GM21447 (cell line): ENCODE measurements at regions not wholly inside any gene's neighbourhood (a gene's known extent, or its start where the extent isn't known, plus 50 kb on each side); places are given as distances from the start of the nearest gene placed in this dataset.

Experiments
- ATAC-seq: cut with Tn5 transposase; IDR thresholded peaks from one replicate; pipeline ENCODE4 v1.9.1; 2021; ENCODE audit not compliant: unreplicated experiment

- no peak for ATAC-seq
These were observed 166.5 kb upstream of the COL1A2 start for GRCh38 chr7:94228223-94228622.

- ATAC-seq = no peak
These were observed 166.0 kb upstream of the COL1A2 start for GRCh38 chr7:94228678-94229077.

DNA sequence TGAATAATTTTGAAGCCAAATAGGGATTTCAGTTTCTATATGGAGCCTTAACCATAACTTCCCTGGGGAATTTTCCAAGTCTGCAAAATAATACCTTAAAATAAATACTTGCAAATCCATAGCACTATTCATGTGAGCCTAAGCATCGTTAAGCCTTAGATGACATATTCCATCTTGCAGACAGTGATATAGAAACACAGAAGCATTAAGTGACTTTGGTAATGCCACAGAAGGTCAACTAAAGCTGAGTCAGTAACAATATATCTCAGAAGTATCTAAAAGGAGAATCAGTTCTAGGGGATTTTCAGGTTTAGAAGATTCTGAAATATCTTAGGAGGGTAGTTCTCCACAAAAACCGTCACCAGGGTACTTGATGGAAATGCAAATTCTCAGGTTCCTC lies 163.4 kb upstream of the COL1A2 start:
- no peak for ATAC-seq

DNA sequence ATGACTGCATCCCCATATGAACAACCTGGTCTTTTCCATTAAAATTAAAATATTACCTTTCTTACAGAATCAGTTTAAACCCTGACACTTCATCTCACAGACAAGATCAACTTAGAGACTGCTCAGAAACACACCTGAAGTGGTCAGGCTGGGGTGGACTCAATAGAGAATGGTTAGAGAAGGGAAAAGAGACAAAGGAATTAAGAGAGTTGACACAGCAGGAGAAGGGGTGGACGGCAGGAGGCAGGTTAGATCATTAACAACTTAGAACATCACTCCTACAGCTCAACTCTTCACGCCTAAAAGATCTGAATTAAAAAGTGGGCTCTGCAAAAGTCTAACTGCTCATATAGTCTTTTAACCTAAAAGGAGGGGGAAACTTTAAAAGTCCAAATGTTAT lies 157.7 kb upstream of the COL1A2 start:
- no peak for ATAC-seq

- no peak for ATAC-seq
These were observed 157.3 kb upstream of the COL1A2 start for GRCh38 chr7:94237417-94237816.

GRCh38 chr7:94239661-94240234 lies 154.9 kb upstream of the COL1A2 start:
- ATAC-seq = no peak

GRCh38 chr7:94240902-94241301 lies 153.8 kb upstream of the COL1A2 start:
- ATAC-seq = no peak

GRCh38 chr7:94241402-94241925 lies 153.2 kb upstream of the COL1A2 start:
- no peak for ATAC-seq

- ATAC-seq = no peak
These were observed 151.5 kb upstream of the COL1A2 start for GRCh38 chr7:94243066-94243711.

GRCh38 chr7:94244760-94245159 lies 149.9 kb upstream of the COL1A2 start:
- no peak for ATAC-seq

DNA sequence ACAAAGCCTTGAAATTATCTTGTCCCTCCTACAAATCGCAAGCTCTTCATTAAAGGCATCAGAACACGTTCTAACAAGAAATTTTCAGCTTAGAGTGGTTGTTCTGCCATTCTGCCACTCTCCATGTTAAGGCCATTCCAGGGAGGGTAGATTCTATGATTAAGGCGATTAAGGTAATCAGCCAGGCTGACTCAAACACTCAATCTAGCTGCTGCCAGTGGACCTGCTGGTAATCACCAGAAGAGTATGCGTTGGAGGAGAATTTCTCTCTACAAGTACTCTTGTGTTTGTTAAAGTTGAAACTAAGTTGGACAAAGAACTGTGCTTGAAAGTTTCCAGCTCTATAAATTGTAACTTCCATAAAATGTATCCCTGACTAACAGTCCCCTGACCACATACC lies 149.2 kb upstream of the COL1A2 start:
- no peak for ATAC-seq

DNA sequence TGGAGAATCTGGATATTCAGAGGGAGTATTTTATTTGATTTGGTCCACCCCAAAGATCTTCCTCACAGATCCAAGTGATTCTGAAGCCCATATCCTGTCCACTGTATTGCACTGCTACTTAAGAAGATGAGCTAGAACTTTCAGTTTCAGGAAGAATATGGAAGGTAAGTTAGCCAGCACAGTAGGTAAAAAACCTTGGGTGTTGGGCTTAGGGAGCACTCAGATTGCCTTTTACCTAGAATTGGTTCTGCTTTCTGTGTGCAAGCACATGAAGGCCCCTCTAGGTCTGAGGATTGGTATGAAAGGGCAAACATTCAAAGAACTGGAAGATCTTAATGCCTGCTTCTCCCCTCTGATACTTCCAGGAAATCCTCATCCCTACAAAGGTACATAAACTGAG lies 146.7 kb upstream of the COL1A2 start:
- ATAC-seq = no peak

GRCh38 chr7:94249631-94250030 lies 145.1 kb upstream of the COL1A2 start:
- no peak for ATAC-seq

DNA sequence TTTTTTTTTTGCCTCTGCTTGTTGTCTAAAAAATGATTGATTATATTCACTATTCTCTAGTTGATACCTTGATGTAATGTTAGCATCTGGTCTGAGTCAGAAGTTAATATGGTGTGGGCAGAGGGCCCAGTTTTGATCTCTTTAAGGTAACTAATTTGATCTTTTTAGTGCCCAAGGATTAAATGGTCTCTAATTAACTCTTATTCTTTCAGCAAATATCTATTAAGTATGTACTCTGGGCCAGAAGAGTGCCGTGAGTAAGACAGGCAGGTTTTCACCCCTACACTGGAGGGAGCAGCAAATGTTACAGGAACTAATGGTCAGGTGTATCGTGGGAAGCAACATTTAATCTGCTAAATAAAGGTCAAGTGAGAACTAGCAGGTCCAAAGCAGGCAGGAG lies 144.6 kb upstream of the COL1A2 start:
- ATAC-seq = no peak

DNA sequence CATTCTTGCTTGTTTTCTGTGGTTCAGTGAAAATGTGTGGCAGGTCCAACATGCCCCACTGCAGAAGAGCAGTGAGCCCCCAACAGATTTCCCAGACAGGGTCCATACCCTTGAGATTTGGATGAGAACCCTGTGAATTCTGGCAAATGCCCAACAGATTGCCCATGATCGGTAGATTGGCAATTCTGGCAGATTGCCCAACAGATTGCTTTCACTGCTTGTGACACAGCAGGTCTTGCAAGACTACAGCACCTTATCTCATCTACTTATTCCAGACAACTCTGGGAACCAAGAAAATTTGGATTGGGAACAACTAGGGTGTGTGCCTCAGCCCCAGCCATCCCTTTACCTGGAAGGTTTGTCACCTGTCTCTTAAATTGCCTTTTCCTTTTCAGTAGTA lies 143.7 kb upstream of the COL1A2 start:
- ATAC-seq = no peak

DNA sequence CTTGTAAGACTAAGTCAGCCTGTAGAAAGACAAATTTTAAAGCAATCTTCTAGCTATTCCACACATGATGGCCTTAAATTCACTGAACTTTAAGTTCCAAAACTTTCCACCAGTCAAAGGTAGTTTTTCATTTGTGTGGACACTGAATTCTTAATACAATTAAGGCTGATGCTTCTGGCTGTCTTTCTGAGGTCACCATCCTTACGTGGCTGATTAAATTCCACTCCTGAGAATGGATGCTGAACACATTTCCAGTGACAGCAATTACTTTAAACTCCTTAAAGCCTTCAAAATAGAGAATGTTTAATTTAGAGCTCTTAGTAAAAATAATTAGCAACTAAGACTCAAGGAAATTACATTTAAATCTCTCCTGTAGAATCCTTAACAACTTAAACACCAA lies 142.6 kb upstream of the COL1A2 start:
- no peak for ATAC-seq

DNA sequence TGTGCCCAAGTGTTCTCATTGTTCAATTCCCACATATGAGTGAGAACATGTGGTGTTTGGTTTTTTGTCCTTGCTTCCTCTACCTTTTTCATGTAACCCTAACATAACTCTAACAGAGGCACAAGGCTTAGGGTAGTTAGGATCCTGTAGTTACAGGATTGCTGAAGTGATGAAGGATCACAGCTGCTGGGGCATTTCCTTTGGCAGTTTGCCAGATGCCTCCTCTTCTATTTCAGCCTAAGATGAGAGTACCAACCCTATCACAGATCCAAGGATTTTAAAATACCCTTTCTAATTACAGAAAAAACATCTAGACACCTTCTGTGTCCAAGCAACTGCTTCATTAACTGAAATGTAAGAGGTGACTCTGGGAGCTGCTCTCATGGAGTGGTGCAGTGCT lies 141.7 kb upstream of the COL1A2 start:
- ATAC-seq = no peak

DNA sequence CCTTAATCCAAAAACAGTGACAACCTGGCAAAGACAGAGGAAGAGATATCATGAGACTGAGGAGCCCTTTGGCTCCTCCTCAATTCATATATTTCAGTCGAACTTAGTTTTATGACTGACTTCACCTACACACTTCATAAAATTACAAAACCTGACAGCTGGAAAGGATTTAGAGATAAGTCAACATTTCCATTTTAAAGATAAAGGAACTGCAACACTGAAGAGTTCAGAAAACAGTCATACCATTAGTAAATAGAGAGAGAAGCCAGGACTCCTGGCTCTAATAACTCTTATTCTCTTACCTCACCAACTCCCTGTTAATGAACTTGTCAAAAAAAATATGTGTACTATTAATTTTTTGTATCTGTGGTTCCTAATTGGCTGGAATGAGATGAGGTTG lies 141.0 kb upstream of the COL1A2 start:
- no peak for ATAC-seq

- ATAC-seq = no peak
These were observed 136.0 kb upstream of the COL1A2 start for GRCh38 chr7:94258418-94259300.

DNA sequence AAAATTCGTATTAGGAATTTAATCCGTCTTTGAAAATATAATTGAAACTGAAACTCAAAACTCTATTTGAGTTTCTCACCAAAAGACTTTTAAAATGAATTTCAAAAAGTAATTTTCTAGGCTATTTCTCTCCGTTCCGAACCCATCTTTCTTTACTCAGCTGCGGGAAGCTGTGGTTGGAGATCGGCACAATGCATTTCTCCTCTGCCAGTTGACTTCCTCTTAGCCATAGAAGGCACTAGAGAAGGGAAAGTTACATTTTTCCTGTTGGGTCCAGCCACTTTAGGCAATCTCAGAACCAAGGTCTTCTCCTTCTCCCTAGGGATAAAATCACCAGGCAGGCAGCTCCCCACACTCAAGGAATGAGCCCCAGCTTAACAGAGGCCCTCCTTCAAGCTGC lies 133.6 kb upstream of the COL1A2 start:
- ATAC-seq = no peak

- ATAC-seq = no peak
These were observed 129.9 kb upstream of the COL1A2 start for GRCh38 chr7:94264756-94265155.

DNA sequence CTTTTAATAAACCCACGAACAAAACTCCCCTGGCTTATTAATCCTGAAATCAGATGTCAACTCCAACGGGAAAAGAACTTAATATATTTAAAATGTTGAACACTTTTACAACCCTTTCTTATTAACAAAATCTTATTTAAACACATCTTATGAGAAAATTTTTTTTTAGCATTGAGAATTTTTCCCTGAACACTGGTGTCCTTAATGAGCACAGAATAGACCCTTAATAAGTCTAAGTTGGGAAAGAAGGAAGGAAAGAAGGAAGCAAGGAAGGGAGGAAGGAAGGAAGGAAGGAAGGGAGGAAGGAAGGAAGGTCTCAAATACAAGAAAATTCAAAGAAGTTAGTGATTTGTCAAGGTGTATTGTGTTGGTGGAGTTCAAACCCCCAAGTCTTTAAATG lies 129.2 kb upstream of the COL1A2 start:
- no peak for ATAC-seq
